ENCODE measurements at regions not wholly inside any gene's neighbourhood (a gene's known extent, or its start where the extent isn't known, plus 50 kb on each side); places are given as distances from the start of the nearest gene placed in this dataset.

- Histone ChIP-seq H3K27me3 (no peaks in the 10 kb centered on the region), H3K36me3 (no peaks in the 10 kb centered on the region), H3K4me1 (ENCODE audit: control insufficient read depth in 1 of 2, insufficient read depth in 1 of 2, low read depth in 1 of 2, low read length in 1 of 2) (no peaks in the 10 kb centered on the region), H3K9me3 (no peaks in the 10 kb centered on the region), H3K27ac (no peak overlapping the region), H3K4me3 (ENCODE audit: low read depth in 1 of 2, low read length in 1 of 2) (no peak overlapping the region)
- TF ChIP-seq, protein P1, sequence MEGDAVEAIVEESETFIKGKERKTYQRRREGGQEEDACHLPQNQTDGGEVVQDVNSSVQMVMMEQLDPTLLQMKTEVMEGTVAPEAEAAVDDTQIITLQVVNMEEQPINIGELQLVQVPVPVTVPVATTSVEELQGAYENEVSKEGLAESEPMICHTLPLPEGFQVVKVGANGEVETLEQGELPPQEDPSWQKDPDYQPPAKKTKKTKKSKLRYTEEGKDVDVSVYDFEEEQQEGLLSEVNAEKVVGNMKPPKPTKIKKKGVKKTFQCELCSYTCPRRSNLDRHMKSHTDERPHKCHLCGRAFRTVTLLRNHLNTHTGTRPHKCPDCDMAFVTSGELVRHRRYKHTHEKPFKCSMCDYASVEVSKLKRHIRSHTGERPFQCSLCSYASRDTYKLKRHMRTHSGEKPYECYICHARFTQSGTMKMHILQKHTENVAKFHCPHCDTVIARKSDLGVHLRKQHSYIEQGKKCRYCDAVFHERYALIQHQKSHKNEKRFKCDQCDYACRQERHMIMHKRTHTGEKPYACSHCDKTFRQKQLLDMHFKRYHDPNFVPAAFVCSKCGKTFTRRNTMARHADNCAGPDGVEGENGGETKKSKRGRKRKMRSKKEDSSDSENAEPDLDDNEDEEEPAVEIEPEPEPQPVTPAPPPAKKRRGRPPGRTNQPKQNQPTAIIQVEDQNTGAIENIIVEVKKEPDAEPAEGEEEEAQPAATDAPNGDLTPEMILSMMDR (IDR thresholded peaks at IDR 0.05) = no peak
Measured at GRCh38 chr1:29677028-29678024, 441.0 kb downstream of the PTPRU start.

- no peaks in the 10 kb centered on the region for H3K27me3 ChIP-seq
- no peaks in the 10 kb centered on the region for H3K9me3 ChIP-seq
- no peak overlapping the region for H3K27ac ChIP-seq
- H3K4me3 ChIP-seq (ENCODE audit: low read depth in 1 of 2, low read length in 1 of 2) = no peak overlapping the region
- no peaks in the 10 kb centered on the region for H3K36me3 ChIP-seq
- TF ChIP-seq, protein P1 (IDR thresholded peaks at IDR 0.05) = no peak
- H3K4me1 ChIP-seq (ENCODE audit: control insufficient read depth in 1 of 2, insufficient read depth in 1 of 2, low read depth in 1 of 2, low read length in 1 of 2) = no peaks in the 10 kb centered on the region
Measured at GRCh38 chr1:29676496-29676895, 440.2 kb downstream of the PTPRU start.

GRCh38 chr1:29675481-29676263, 439.4 kb downstream of the PTPRU start:
- TF ChIP-seq, protein P1 (IDR thresholded peaks at IDR 0.05) = no peak
- Histone ChIP-seq H3K27ac (no peak overlapping the region), H3K4me1 (ENCODE audit: control insufficient read depth in 1 of 2, insufficient read depth in 1 of 2, low read depth in 1 of 2, low read length in 1 of 2) (no peaks in the 10 kb centered on the region), H3K9me3 (no peaks in the 10 kb centered on the region), H3K4me3 (ENCODE audit: low read depth in 1 of 2, low read length in 1 of 2) (no peak overlapping the region), H3K27me3 (no peaks in the 10 kb centered on the region), H3K36me3 (no peaks in the 10 kb centered on the region)

DNA sequence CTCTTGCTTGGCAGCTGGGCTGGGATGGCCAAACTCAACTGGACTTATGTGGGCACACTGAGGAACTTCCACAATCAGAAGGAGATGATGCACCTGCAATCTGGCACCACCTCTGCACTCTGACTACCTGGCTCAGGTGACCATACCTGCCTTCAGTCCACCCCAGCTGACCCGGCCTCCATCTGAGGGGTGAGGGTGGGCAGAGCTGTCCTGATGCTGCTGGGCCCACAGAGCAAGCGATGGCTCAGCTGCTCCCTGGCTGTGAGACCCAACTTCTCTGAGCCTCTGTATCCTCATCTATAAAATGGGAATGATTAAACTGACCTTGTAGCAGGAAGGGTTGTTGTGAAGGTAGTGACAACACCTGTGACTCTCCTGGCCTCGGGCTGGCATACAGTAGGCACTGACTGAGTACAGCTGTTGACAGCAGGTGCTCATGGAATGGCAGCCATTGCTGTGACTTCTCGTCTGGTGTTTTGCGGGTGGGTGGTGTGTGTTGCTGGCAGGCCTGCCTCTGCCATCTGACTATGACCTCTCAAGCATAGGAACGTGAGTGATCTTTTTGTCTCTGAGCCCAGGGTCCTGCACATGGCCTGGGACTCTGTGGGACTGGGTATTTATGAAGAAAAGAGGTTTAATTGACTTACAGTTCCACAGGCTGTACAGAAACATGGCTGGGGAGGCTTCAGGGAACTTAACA, 438.5 kb downstream of the PTPRU start:
- TF ChIP-seq, protein P1 (IDR thresholded peaks at IDR 0.05) = no peak
- no peaks in the 10 kb centered on the region for H3K36me3 ChIP-seq

More for the DNA sequence above, 438.5 kb downstream of the PTPRU start:
- H3K4me1 ChIP-seq (ENCODE audit: control insufficient read depth in 1 of 2, insufficient read depth in 1 of 2, low read depth in 1 of 2, low read length in 1 of 2) = no peaks in the 10 kb centered on the region
- H3K27me3 ChIP-seq = no peaks in the 10 kb centered on the region
- no peak overlapping the region for H3K27ac ChIP-seq
- no peak overlapping the region for H3K4me3 ChIP-seq (ENCODE audit: low read depth in 1 of 2, low read length in 1 of 2)
- no peaks in the 10 kb centered on the region for H3K9me3 ChIP-seq
